ENCODE measurements at regions not wholly inside any gene's neighbourhood (a gene's known extent, or its start where the extent isn't known, plus 50 kb on each side); places are given as distances from the start of the nearest gene placed in this dataset.

DNA sequence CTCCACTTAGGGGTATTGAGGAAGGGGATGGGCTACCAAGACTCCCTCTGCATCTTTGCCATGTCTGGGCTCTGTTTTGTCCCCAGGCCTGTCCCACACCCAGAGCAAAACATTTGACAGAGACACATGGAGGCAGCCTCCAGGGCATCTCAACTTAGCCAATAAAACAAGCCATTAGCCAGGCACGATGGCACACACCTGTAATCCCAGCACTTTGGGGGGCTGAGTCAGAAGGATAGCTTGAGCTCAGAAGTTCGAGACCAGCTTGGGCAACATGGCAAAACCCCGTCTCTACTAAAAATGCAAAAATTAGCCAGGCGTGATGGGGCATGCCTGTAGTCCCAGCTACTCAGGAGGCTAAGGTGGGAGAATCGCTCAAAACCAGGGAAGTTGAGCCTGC is 120.3 kb upstream of the IPO9 start:
- no peak for DNase-seq (ENCODE audit: low read depth in 3 of 3)

GRCh38 chr1:201709564-201710295 is 119.2 kb upstream of the IPO9 start:
- peak; percentile 18 to 34 (median 21) for DNase-seq (ENCODE audit: low read depth in 3 of 3)

DNA sequence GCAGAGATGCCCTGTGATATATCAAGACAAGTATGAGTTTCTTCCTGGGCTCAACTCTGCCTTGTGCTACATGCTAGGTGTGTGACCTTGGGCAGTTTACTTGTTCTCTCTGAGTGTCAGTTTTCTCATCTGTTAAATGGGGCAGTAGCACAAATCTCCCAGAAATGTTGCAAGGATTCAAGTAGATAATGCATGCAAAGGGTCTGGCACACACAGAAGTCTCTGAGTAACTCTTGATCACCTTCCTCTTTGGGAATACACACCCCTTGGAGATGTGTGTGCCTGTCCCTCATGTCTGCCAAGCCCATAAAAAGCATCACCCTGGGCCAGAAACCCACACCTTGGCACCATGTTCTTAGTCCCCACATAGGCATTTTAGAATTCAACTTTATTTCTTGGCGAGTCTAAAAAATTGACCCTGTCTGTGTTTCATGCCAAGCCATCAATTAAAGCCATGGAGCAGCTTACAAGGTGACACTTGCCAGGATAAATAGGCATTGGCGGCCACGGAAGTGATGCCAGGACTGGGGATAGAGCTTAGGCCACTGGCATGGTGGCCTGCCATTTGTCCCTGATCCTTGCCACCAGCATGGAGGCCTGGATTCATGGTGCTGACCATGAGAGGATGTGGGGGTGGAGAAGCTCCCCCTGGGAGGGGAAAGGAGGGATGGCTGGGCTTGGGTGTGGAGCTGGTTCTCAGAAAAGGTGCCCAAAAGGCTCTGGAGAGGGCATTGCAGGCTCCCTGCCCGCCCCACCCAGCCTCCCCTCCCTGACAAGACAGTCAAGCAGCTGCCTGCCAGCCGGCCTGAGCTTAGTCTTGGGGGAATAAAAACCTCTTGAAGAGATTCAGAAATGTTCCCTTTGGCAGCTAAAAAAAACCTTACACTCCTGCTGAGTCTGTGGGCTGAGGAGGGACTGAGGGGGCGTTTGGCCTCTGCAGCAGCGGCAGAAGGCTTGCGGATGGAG is 118.0 kb upstream of the IPO9 start:
- no peak for DNase-seq (ENCODE audit: low read depth in 3 of 3)

GRCh38 chr1:201711811-201712210 is 117.1 kb upstream of the IPO9 start:
- DNase-seq (ENCODE audit: low read depth in 3 of 3): no peak

GRCh38 chr1:201712387-201713085 is 116.4 kb upstream of the IPO9 start:
- no peak for DNase-seq (ENCODE audit: low read depth in 3 of 3)

DNA sequence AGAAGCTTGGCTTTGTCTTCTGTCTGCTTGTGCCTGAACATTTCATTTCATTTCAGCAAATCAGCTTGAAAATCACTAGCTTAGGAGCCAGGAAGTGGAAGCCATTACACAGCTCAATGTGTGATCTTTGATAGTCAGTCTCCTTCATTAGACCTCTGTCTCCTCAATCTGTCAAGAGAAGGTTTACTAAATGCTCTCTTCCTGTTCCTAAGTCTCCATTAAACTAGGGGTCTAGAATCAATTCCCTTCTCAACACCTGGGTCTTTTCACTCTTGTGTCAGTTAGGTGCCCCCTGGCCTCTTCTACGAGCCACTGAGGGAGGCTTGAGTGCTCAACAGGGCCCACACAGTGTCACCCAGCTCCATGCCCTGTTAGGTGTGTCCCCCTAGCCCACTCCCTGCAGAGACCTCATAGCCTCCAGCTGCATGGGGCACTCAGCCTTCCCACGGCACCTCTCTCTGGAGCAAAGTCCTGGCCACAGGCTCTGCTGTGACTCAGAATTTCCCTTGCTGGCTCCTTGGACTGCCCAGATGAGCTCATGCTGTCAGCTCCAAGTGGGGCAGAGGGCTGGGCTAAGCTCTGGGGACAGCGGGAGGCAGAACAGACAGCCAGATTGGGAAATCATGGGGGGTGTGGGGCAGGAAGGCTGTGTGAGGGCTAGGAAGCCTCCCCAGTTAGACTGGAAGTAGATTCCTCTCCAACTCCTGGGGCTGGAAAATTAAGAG is 115.7 kb upstream of the IPO9 start:
- no peak for DNase-seq (ENCODE audit: low read depth in 3 of 3)

DNA sequence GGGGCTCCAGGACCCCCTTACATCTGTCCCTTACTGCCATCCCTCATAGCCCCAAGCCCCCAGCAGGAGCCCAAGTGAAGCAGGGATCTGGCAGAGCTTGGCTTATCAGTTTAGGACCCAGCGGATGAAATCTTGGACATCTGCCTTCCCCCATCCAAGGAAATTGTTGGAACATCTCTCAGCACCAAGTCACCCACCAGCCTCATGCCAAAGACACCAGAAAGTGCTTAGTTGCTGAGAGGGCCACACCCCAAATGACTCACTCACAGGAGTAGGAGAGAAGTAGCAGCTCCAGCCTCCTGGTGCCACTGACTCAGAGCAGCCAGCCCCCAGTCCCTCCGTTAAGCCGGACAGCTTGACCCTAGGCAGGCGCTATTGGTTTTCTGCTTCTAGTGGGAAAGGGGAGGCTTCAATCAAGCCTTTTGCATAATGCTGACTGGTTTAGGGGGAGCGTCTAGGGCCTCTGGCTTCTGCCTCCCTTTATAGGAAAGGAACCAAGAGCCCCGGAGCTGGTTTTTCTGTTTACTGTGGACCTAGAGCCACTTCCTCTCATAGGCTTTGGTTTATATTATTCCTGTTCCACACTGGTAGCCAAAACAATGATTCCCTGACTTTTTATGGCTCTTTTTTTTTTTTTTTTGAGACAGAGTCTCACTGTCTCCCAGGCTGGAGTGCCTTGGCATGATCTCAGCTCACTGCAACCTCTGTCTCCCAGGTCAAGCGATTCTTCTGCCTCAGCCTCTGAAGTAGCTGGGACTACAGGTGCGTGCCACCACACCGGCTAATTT is 114.2 kb upstream of the IPO9 start:
- DNase-seq (ENCODE audit: low read depth in 3 of 3): no peak

- DNase-seq (ENCODE audit: low read depth in 3 of 3): no peak
Observed at GRCh38 chr1:201715351-201715750, 113.6 kb upstream of the IPO9 start.

DNA sequence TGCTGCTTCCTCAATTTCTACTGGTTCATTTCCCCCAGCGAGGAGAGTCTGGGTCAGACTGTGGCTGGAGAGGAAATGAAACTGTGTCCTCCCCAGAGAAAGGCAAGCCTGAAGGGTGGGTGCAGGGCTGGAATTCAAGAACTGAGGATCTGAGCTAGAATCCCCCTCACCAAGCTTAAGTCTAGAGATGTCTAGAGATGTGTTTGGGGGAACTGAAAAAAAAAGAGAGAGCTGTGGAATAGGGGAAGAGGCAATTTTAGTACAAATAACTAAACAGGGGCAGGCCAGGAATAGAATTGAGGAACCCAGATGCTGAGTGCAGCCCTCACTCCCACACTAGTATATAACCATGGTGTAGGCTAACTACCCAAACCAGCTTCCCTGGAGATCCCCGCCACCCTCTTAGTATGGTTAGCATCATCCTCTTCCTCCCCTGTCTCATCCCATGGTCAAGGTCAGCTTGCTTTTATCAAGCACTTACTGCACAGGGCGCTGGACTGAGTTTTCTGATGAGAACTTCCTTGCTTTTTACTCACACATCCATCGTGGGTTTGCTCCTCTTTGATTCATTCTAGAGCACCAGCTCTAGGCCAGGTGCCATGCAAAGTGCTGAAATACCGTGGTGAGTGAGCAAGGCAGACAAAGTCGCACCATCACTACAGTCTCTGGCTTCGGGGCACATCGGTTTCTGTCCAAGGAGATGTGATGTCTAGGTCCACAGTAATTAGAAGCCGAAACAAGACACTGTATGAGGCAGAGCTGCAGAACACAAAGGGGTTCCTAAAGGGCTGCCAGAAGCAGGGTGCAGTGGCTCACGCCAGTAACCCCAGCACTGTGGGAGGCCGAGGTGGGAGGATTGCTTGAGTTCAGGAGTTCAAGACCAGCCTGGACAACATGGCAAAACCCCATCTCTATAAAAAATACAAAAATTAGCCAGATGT is 112.9 kb upstream of the IPO9 start:
- no peak for DNase-seq (ENCODE audit: low read depth in 3 of 3)

GRCh38 chr1:201716742-201717135 is 112.2 kb upstream of the IPO9 start:
- no peak for DNase-seq (ENCODE audit: low read depth in 3 of 3)

GRCh38 chr1:201717286-201717685 is 111.7 kb upstream of the IPO9 start:
- DNase-seq (ENCODE audit: low read depth in 3 of 3): no peak

DNA sequence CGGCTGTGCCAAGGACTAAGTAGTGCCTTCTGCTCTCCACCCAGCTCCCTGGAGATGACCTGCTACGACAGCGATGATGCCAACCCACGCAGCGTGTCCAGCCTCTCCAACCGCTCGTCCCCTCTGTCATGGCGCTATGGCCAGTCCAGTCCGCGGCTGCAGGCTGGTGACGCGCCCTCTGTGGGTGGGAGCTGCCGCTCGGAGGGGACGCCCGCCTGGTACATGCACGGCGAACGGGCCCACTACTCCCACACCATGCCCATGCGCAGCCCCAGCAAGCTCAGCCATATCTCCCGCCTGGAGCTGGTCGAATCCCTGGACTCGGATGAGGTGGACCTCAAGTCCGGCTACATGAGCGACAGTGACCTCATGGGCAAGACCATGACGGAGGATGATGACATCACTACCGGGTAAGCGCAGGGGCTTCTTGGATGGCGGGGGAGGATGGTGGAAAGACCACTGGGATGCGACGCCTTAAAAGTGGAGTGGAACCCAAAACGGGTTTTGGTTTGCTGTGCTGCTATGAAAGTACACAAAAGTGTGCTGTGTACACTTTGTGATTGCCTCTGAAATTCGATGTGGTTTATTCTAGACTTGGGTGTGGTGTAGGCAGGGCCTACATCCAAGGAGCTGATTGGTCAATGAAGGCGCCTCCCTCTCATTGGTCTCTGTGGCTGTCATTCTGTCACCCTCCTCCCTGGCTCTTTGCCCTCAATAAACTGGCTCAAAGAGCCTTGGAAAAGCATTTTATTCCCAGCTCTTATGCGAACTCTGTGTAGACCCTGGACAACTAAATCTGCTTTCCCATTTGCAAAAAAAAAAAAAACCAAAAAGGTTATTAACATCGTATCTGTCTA is 110.4 kb upstream of the IPO9 start:
- no peak for DNase-seq (ENCODE audit: low read depth in 3 of 3)

- DNase-seq (ENCODE audit: low read depth in 3 of 3): no peak
Observed at GRCh38 chr1:201719812-201720521, 109.0 kb upstream of the IPO9 start.

GRCh38 chr1:201720522-201720844 is 108.5 kb upstream of the IPO9 start:
- no peak for DNase-seq (ENCODE audit: low read depth in 3 of 3)

DNA sequence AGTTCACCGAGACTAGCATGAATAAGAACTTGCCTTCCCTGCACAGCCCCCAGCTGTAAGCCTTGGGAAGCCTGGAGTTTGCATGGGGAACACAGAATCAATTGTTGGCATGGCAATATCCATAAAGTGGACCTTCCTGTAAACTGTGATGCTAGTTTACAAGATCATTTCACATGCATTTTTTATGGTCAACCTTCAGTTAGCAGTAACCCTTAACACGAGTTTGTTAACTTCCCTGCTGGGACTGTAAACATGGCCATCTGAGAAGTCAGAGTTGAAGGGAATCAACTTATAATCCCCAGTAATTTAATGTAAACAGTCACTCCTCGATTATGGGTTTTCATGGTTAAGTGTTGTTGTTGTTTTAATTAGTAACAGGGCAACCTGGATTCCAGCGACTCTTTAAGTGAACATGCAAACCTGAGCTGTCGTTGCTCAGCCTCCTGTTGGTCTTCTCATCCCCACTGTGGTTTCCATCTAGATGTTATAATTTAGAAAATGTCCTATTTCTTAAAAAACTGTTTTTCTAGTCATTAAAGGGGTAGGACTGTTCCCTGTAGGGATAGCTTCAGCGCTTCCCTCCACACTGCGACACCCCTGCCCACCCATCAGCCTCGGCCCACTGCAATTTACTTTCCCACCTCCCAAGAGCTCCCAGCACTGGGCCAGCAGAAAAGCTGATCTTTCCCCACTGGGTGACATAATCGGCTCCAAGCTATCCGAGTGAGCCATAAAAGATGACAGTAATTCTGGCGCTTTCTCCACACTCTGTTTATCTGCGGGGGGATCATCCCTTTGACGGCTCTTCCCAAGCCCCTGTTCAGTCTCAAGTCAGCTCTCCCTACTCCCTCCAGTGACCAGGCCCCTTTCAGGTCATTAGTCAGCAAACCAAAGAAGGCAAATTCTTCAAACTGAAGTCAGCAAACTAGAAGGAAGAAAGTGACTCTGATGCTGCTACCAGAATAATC is 107.6 kb upstream of the IPO9 start:
- DNase-seq (ENCODE audit: low read depth in 3 of 3): no peak

GRCh38 chr1:201724039-201724765 is 104.8 kb upstream of the IPO9 start:
- DNase-seq (ENCODE audit: low read depth in 3 of 3): no peak

DNA sequence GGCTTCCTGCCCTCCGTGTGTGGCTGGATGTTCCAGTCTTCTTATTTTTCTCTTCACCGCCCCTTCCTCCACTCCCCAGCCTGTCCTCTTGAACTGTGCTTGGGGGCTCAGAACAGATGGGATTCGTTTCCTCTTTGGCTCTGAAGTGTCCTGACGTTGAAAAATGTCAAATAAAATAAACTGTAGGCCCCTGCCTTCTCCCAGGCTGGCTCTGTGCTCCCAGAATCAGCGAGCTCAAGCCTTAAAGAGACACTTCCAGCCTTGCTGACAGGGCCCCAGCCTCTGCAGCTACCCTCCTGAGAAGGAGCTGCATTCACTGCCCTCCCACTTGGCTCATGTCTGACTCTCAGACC is 104.2 kb upstream of the IPO9 start:
- no peak for DNase-seq (ENCODE audit: low read depth in 3 of 3)
